Chondrocyte (in vitro differentiated cells): ENCODE measurements at regions not wholly inside any gene's neighbourhood (a gene's known extent, or its start where the extent isn't known, plus 50 kb on each side); places are given as distances from the start of the nearest gene placed in this dataset.

Source experiments
- DNase-seq: peaks from one replicate; pipeline ENCODE4 v3.0.0; 2021; ENCODE audit warnings: mixed read lengths, low spot score
- H3K27ac Mint-ChIP-seq: one replicate; pipeline ENCODE4 v1.8.0; 2021; ENCODE audit warnings: mild to moderate bottlenecking, moderate library complexity, mixed read lengths; ENCODE audit not compliant: unreplicated experiment
- H3K27me3 Mint-ChIP-seq: 2 replicates; pipeline ENCODE4 v1.8.0; 2021; ENCODE audit warnings: low read depth, mixed read lengths
- H3K36me3 Mint-ChIP-seq: 2 replicates; pipeline ENCODE4 v1.8.0; 2021; ENCODE audit warnings: low read depth, mixed read lengths
- H3K4me1 Mint-ChIP-seq: 2 replicates; pipeline ENCODE4 v1.8.0; 2021; ENCODE audit warnings: low read depth, mild to moderate bottlenecking, mixed read lengths
- H3K4me3 Mint-ChIP-seq: one replicate; pipeline ENCODE4 v1.8.0; 2021; ENCODE audit warnings: mild to moderate bottlenecking, moderate library complexity, mixed read lengths; ENCODE audit not compliant: unreplicated experiment
- H3K9me3 Mint-ChIP-seq: 2 replicates; pipeline ENCODE4 v1.8.0; 2021; ENCODE audit warnings: low read depth, mixed read lengths
- CTCF ChIP-seq: fragments of 200-600 bp; sonication (generic); IDR thresholded peaks from 2 replicates; pipeline ENCODE4 v1.5.0; 2021; ENCODE audit warnings: antibody characterized with exemption, mild to moderate bottlenecking, moderate library complexity

- H3K27me3 Mint-ChIP-seq = no peaks in the 10 kb centered on the region
- no peak overlapping the region for H3K27ac Mint-ChIP-seq
- no peak for TF ChIP-seq CTCF
- peaks cover 85% of the 10 kb centered on the region for H3K4me1 Mint-ChIP-seq
- no peak for DNase-seq
- no peaks in the 10 kb centered on the region for H3K36me3 Mint-ChIP-seq
- no peak overlapping the region for H3K4me3 Mint-ChIP-seq
- no peaks in the 10 kb centered on the region for H3K9me3 Mint-ChIP-seq
Measured at GRCh38 chr7:131624536-131624935, 68.1 kb upstream of the PODXL start.

GRCh38 chr7:131623154-131623553 is 66.7 kb upstream of the PODXL start:
- H3K27ac Mint-ChIP-seq = peak overlapping the region; percentile 61
- no peaks in the 10 kb centered on the region for H3K36me3 Mint-ChIP-seq
- no peaks in the 10 kb centered on the region for H3K9me3 Mint-ChIP-seq
- TF ChIP-seq CTCF = no peak
- peaks cover 75% of the 10 kb centered on the region for H3K4me1 Mint-ChIP-seq
- no peak for DNase-seq
- no peak overlapping the region for H3K4me3 Mint-ChIP-seq
- no peaks in the 10 kb centered on the region for H3K27me3 Mint-ChIP-seq

- TF ChIP-seq CTCF = no peak
- H3K27me3 Mint-ChIP-seq = no peaks in the 10 kb centered on the region
- H3K9me3 Mint-ChIP-seq = no peaks in the 10 kb centered on the region
- no peak overlapping the region for H3K27ac Mint-ChIP-seq
- H3K4me1 Mint-ChIP-seq = peaks cover 68% of the 10 kb centered on the region
- no peaks in the 10 kb centered on the region for H3K36me3 Mint-ChIP-seq
- DNase-seq = no peak
- no peak overlapping the region for H3K4me3 Mint-ChIP-seq
Measured at GRCh38 chr7:131621652-131622051, 65.2 kb upstream of the PODXL start.

GRCh38 chr7:131620673-131621609 is 64.5 kb upstream of the PODXL start:
- H3K4me1 Mint-ChIP-seq = peaks cover 61% of the 10 kb centered on the region
- no peak for TF ChIP-seq CTCF
- H3K27ac Mint-ChIP-seq = peak overlapping the region; percentile 55
- no peaks in the 10 kb centered on the region for H3K36me3 Mint-ChIP-seq
- H3K27me3 Mint-ChIP-seq = no peaks in the 10 kb centered on the region
- H3K9me3 Mint-ChIP-seq = no peaks in the 10 kb centered on the region
- no peak overlapping the region for H3K4me3 Mint-ChIP-seq
- no peak for DNase-seq

- Mint-ChIP-seq H3K36me3 (no peaks in the 10 kb centered on the region), H3K4me1 (peaks cover 52% of the 10 kb centered on the region), H3K9me3 (no peaks in the 10 kb centered on the region), H3K4me3 (no peak overlapping the region), H3K27ac (peak overlapping the region; percentile 55), H3K27me3 (no peaks in the 10 kb centered on the region)
- DNase-seq = no peak
- no peak for TF ChIP-seq CTCF
Measured at GRCh38 chr7:131619336-131620305, 63.2 kb upstream of the PODXL start.
